ENCODE measurements at regions not wholly inside any gene's neighbourhood (a gene's known extent, or its start where the extent isn't known, plus 50 kb on each side); places are given as distances from the start of the nearest gene placed in this dataset.

DNA sequence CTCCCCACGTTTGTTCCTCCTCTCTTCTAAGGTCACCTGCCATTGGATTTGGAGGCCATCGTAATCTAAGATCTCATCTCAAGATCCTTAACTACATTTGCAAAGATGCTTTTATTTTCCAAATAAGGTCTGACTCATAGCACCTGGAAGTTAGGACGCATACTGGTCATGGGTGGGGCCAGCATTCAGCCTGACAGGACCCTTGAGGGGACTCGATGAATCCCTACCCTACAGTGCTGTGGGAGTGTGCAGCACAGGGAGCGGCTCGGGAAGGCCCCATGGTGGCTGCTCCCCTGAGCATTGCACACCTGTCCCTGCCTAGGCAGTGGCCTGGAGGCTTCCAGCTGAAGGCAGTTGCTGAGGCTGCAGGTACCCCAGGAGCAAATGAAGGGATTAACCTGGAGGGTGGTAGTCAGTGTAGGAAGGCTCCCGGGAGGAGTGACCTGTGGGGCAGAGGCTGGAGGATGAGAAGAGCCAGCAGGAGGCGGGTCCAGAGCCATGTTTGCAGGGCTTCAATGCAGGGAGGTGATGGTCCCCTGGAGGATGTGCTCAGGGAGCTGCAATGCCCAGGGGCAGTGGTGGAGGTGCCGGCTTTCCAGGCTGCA lies 362.2 kb downstream of the CTTN start:
- intact Hi-C loops (cut with DNase I; ENCODE audit: low total_unique reads) = no loop called here
- Histone ChIP-seq H3K36me3 (no peaks in the 10 kb centered on the region), H3K27ac (no peak overlapping the region), H3K4me1 (peaks cover 0 to 4% (median 0%) of the 10 kb centered on the region in 4 donors), H3K9me3 (peaks cover 0 to 6% (median 5%) of the 10 kb centered on the region in 3 donors), H3K4me3 (no peak overlapping the region), H3K27me3 (peaks cover 0 to 35% of the 10 kb centered on the region in 2 donors)
- TF ChIP-seq, protein P1, sequence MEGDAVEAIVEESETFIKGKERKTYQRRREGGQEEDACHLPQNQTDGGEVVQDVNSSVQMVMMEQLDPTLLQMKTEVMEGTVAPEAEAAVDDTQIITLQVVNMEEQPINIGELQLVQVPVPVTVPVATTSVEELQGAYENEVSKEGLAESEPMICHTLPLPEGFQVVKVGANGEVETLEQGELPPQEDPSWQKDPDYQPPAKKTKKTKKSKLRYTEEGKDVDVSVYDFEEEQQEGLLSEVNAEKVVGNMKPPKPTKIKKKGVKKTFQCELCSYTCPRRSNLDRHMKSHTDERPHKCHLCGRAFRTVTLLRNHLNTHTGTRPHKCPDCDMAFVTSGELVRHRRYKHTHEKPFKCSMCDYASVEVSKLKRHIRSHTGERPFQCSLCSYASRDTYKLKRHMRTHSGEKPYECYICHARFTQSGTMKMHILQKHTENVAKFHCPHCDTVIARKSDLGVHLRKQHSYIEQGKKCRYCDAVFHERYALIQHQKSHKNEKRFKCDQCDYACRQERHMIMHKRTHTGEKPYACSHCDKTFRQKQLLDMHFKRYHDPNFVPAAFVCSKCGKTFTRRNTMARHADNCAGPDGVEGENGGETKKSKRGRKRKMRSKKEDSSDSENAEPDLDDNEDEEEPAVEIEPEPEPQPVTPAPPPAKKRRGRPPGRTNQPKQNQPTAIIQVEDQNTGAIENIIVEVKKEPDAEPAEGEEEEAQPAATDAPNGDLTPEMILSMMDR (IDR thresholded peaks at IDR 0.05) = no peak
- DNase-seq = no peak

GRCh38 chr11:70761094-70761907 lies 363.0 kb downstream of the CTTN start:
- Histone ChIP-seq H3K4me3 (no peak overlapping the region), H3K9me3 (peaks cover 0 to 6% (median 5%) of the 10 kb centered on the region in 3 donors), H3K27me3 (peaks cover 0 to 29% of the 10 kb centered on the region in 2 donors), H3K27ac (no peak overlapping the region), H3K36me3 (no peaks in the 10 kb centered on the region), H3K4me1 (no peaks in the 10 kb centered on the region)
- TF ChIP-seq, protein P1 (IDR thresholded peaks at IDR 0.05) = no peak
- DNase-seq = no peak
- intact Hi-C loops (cut with DNase I; ENCODE audit: low total_unique reads) = no loop called here

- intact Hi-C loops (cut with DNase I; ENCODE audit: low total_unique reads) = no loop called here
These were observed 363.6 kb downstream of the CTTN start for GRCh38 chr11:70761908-70762337.

GRCh38 chr11:70762810-70763209 lies 364.5 kb downstream of the CTTN start:
- Histone ChIP-seq H3K9me3 (peaks cover 0 to 6% (median 5%) of the 10 kb centered on the region in 3 donors), H3K36me3 (no peaks in the 10 kb centered on the region), H3K27me3 (peaks cover 0 to 14% of the 10 kb centered on the region in 2 donors), H3K4me1 (no peaks in the 10 kb centered on the region), H3K27ac (no peak overlapping the region), H3K4me3 (no peak overlapping the region)
- intact Hi-C loops (cut with DNase I; ENCODE audit: low total_unique reads) = no loop called here
- TF ChIP-seq, protein P1 (IDR thresholded peaks at IDR 0.05) = no peak
- no peak for DNase-seq

More at GRCh38 chr11:70761908-70762337, 363.6 kb downstream of the CTTN start:
- no peaks in the 10 kb centered on the region for H3K36me3 ChIP-seq
- H3K4me3 ChIP-seq = no peak overlapping the region
- peaks cover 0 to 6% (median 5%) of the 10 kb centered on the region in 3 donors for H3K9me3 ChIP-seq
- peaks cover 0 to 23% of the 10 kb centered on the region in 2 donors for H3K27me3 ChIP-seq
- no peak for DNase-seq
- TF ChIP-seq, protein P1 (IDR thresholded peaks at IDR 0.05) = no peak
- H3K4me1 ChIP-seq = no peaks in the 10 kb centered on the region
- H3K27ac ChIP-seq = no peak overlapping the region

- Histone ChIP-seq H3K9me3 (peaks cover 0 to 5% (median 2%) of the 10 kb centered on the region in 3 donors), H3K36me3 (no peaks in the 10 kb centered on the region), H3K27me3 (peaks cover 0 to 12% of the 10 kb centered on the region in 2 donors), H3K27ac (no peak overlapping the region), H3K4me3 (no peak overlapping the region), H3K4me1 (no peaks in the 10 kb centered on the region)
- no peak for DNase-seq
- intact Hi-C loops (cut with DNase I; ENCODE audit: low total_unique reads) = no loop called here
- TF ChIP-seq, protein P1 (IDR thresholded peaks at IDR 0.05) = no peak
These were observed 365.3 kb downstream of the CTTN start for GRCh38 chr11:70763606-70764005.
